HFFc6 (cell line): ENCODE measurements at regions not wholly inside any gene's neighbourhood (a gene's known extent, or its start where the extent isn't known, plus 50 kb on each side); places are given as distances from the start of the nearest gene placed in this dataset.

Experiments
- DNase-seq: peaks from one replicate; pipeline ENCODE4 v3.0.0-alpha.2; 2018
- H3K27ac Mint-ChIP-seq: 2 replicates; pipeline ENCODE4 v1.8.0; 2020; ENCODE audit warnings: mild to moderate bottlenecking, mixed read lengths
- H3K27me3 Mint-ChIP-seq: 2 replicates; pipeline ENCODE4 v1.8.0; 2021; ENCODE audit warnings: mild to moderate bottlenecking, moderate library complexity, mixed read lengths; ENCODE audit not compliant: insufficient read depth
- H3K36me3 Mint-ChIP-seq: 2 replicates; pipeline ENCODE4 v1.8.0; 2021; ENCODE audit warnings: low read depth, mixed read lengths
- H3K4me1 Mint-ChIP-seq: 2 replicates; pipeline ENCODE4 v1.8.0; 2020; ENCODE audit warnings: low read depth, mixed read lengths
- H3K4me3 Mint-ChIP-seq: 2 replicates; pipeline ENCODE4 v1.8.0; 2020; ENCODE audit warnings: mild to moderate bottlenecking, moderate library complexity, mixed read lengths
- H3K9me3 Mint-ChIP-seq: 2 replicates; pipeline ENCODE4 v1.8.0; 2020; ENCODE audit warnings: mild to moderate bottlenecking, mixed read lengths
- CTCF ChIP-seq: fragments of 200-600 bp; sonication (generic); IDR thresholded peaks from 2 replicates; pipeline ENCODE4 v1.5.0; 2021; ENCODE audit warnings: antibody characterized with exemption, mild to moderate bottlenecking

- no peak overlapping the region for H3K4me3 Mint-ChIP-seq
Observed at GRCh38 chr10:8951440-8952089, 897.1 kb downstream of the GATA3 start.

GRCh38 chr10:8956400-8956799 lies 901.9 kb downstream of the GATA3 start:
- H3K36me3 Mint-ChIP-seq: no peaks in the 10 kb centered on the region; the same call in 1 of the 2 replicates
- H3K4me3 Mint-ChIP-seq: no peak overlapping the region
- no peaks in the 10 kb centered on the region for H3K4me1 Mint-ChIP-seq
- H3K9me3 Mint-ChIP-seq: peaks cover 15% of the 10 kb centered on the region
- no peak for TF ChIP-seq CTCF
- H3K27ac Mint-ChIP-seq: no peak overlapping the region
- no peak for DNase-seq
- H3K27me3 Mint-ChIP-seq: no peaks in the 10 kb centered on the region; the same call in 1 of the 2 replicates

More at GRCh38 chr10:8951440-8952089, 897.1 kb downstream of the GATA3 start:
- Mint-ChIP-seq H3K27me3 (no peaks in the 10 kb centered on the region; the same call in 1 of the 2 replicates), H3K9me3 (peaks cover 30% of the 10 kb centered on the region), H3K4me1 (no peaks in the 10 kb centered on the region), H3K27ac (no peak overlapping the region), H3K36me3 (no peaks in the 10 kb centered on the region; the same call in 1 of the 2 replicates)
- DNase-seq: no peak
- TF ChIP-seq CTCF: no peak

GRCh38 chr10:8962249-8962648 lies 907.8 kb downstream of the GATA3 start:
- Mint-ChIP-seq H3K4me3 (no peak overlapping the region), H3K9me3 (peaks cover 40% of the 10 kb centered on the region), H3K27me3 (no peaks in the 10 kb centered on the region), H3K36me3 (no peaks in the 10 kb centered on the region), H3K4me1 (no peaks in the 10 kb centered on the region), H3K27ac (no peak overlapping the region)
- no peak for DNase-seq
- TF ChIP-seq CTCF: no peak

GRCh38 chr10:8967061-8967460 lies 912.6 kb downstream of the GATA3 start:
- Mint-ChIP-seq H3K36me3 (no peaks in the 10 kb centered on the region), H3K4me3 (no peak overlapping the region), H3K27ac (no peak overlapping the region), H3K27me3 (no peaks in the 10 kb centered on the region), H3K4me1 (no peaks in the 10 kb centered on the region), H3K9me3 (peaks cover 57% of the 10 kb centered on the region)
- no peak for TF ChIP-seq CTCF
- DNase-seq: no peak

GRCh38 chr10:8969853-8970252 lies 915.4 kb downstream of the GATA3 start:
- Mint-ChIP-seq H3K9me3 (peaks cover 40% of the 10 kb centered on the region), H3K4me3 (no peak overlapping the region), H3K36me3 (no peaks in the 10 kb centered on the region), H3K4me1 (no peaks in the 10 kb centered on the region), H3K27ac (no peak overlapping the region), H3K27me3 (no peaks in the 10 kb centered on the region)
- DNase-seq: no peak
- no peak for TF ChIP-seq CTCF

- H3K27ac Mint-ChIP-seq: no peak overlapping the region
- no peaks in the 10 kb centered on the region for H3K27me3 Mint-ChIP-seq
- H3K9me3 Mint-ChIP-seq: peaks cover 33% of the 10 kb centered on the region
- DNase-seq: no peak
- no peaks in the 10 kb centered on the region for H3K4me1 Mint-ChIP-seq
- H3K4me3 Mint-ChIP-seq: no peak overlapping the region
- H3K36me3 Mint-ChIP-seq: no peaks in the 10 kb centered on the region
- no peak for TF ChIP-seq CTCF
Observed at GRCh38 chr10:8975535-8975934, 921.0 kb downstream of the GATA3 start.
